ENCODE measurements at regions not wholly inside any gene's neighbourhood (a gene's known extent, or its start where the extent isn't known, plus 50 kb on each side); places are given as distances from the start of the nearest gene placed in this dataset.
"Not testable (repeated sequence)": the region's sequence is repeated elsewhere in the genome, so short reads cannot be mapped to it uniquely, and the experiment has no call there.

DNA sequence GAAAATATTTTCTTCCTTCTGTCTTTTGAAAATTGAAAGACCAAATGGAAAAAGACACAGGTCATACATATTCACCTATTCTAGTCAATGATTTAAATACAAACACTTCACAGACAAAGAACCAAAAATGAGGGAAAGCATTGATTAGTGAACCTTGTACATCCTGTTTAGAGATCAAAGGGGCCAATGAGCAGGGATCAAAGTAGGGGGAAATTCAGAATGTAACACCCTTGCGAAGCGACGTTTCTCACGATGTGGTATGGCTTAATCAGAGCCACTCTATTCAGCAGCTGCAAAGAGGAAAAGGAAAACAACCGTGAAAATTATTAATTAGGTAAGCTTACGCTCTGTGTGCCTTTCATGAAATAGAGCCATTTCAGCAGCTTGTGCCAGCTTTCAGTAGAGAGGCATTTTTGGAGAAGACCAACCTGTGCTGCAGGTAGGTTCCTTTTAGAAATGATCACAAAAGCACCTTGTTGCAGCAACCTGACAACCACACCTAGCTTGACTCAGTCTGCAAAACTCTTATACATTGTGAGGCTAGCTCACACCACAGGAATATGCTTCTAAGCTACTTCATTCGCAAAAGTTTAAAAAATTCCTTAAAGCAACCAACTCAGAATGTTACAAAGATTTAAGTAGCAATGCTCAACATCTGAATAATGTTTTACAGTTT lies 78.0 kb downstream of the DKK1 start:
- Histone ChIP-seq H3K27me3 (ENCODE audit: control insufficient read depth in 3 of 3, insufficient read depth in 3 of 3, low read length in 2 of 3) (no peaks in the 10 kb centered on the region), H3K4me3 (no peak overlapping the region), H3K36me3 (ENCODE audit: control insufficient read depth in 4 of 4, insufficient read depth in 4 of 4, low read length in 4 of 4) (no peaks in the 10 kb centered on the region), H3K4me1 (ENCODE audit: control insufficient read depth in 5 of 5, insufficient read depth in 5 of 5, low read length in 5 of 5) (no peaks in the 10 kb centered on the region), H3K9ac (ENCODE audit: insufficient read depth in 1 of 2, low read length in 2 of 2) (no peak overlapping the region), H3K27ac (ENCODE audit: low read depth in 1 of 2, low read length in 1 of 2) (no peak overlapping the region), H3K9me3 (ENCODE audit: control insufficient read depth in 4 of 4, insufficient read depth in 3 of 4, low read length in 3 of 4) (no peaks in the 10 kb centered on the region)
- TF ChIP-seq, protein P1, sequence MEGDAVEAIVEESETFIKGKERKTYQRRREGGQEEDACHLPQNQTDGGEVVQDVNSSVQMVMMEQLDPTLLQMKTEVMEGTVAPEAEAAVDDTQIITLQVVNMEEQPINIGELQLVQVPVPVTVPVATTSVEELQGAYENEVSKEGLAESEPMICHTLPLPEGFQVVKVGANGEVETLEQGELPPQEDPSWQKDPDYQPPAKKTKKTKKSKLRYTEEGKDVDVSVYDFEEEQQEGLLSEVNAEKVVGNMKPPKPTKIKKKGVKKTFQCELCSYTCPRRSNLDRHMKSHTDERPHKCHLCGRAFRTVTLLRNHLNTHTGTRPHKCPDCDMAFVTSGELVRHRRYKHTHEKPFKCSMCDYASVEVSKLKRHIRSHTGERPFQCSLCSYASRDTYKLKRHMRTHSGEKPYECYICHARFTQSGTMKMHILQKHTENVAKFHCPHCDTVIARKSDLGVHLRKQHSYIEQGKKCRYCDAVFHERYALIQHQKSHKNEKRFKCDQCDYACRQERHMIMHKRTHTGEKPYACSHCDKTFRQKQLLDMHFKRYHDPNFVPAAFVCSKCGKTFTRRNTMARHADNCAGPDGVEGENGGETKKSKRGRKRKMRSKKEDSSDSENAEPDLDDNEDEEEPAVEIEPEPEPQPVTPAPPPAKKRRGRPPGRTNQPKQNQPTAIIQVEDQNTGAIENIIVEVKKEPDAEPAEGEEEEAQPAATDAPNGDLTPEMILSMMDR (IDR thresholded peaks at IDR 0.05; ENCODE audit: control extremely low read depth, extremely low read depth), result no peak
- DNase-seq, result no peak
- 61 to 75% methylated on average over 7 of the region's 7 CpGs for WGBS, 2 donors
- no peak for ATAC-seq (ENCODE audit: insufficient read depth, low FRiP score)

DNA sequence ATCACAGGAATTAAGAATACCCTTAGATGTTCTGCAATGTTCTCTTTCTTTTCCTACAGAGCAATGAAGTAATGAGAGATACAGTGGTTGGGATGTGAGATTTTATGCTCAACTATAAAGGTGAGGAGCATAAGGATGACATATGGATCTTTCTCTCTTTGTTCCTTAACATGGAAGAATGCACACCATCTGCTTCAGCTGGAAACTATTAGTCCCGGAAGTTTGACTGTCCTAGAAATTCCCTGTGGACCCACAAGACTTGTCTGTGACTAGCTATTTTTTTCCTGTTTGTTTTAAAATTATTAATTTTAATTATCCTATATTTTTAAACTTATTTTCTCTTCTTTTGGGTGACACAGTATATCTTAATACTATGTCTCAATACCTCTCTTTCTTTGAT lies 80.2 kb downstream of the DKK1 start:
- no peaks in the 10 kb centered on the region for H3K9me3 ChIP-seq (ENCODE audit: control insufficient read depth in 4 of 4, insufficient read depth in 3 of 4, low read length in 3 of 4)
- H3K4me3 ChIP-seq, result no peak overlapping the region
- H3K4me1 ChIP-seq (ENCODE audit: control insufficient read depth in 5 of 5, insufficient read depth in 5 of 5, low read length in 5 of 5), result no peaks in the 10 kb centered on the region
- TF ChIP-seq, protein P1 (IDR thresholded peaks at IDR 0.05; ENCODE audit: control extremely low read depth, extremely low read depth), result no peak
- 88% methylated on average over 1 of the region's 1 CpG for WGBS, 2 donors
- H3K27ac ChIP-seq (ENCODE audit: low read depth in 1 of 2, low read length in 1 of 2), result no peak overlapping the region
- no peaks in the 10 kb centered on the region for H3K27me3 ChIP-seq (ENCODE audit: control insufficient read depth in 3 of 3, insufficient read depth in 3 of 3, low read length in 2 of 3)
- no peak overlapping the region for H3K9ac ChIP-seq (ENCODE audit: insufficient read depth in 1 of 2, low read length in 2 of 2)
- DNase-seq (no peak), ATAC-seq (ENCODE audit: insufficient read depth, low FRiP score) (no peak)
- no peaks in the 10 kb centered on the region for H3K36me3 ChIP-seq (ENCODE audit: control insufficient read depth in 4 of 4, insufficient read depth in 4 of 4, low read length in 4 of 4)

DNA sequence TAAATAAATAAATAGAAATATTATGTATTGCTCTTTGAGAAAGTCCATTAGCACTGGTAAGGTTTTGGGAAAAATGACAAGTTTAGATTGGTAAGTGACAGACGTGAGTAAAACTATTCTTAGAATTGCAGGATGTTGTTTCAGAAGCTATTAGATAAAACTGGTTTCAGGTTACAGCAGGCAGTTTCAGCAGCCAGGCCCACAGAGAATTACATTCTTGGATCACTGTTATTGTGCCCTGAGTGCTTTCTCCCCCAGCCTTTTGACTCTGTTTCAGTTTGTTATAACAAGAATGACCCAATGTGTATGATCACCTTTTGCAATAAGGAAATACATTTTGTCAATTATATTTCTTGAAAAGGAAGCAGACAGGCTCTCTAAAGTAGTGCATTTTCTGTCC lies 86.5 kb downstream of the DKK1 start:
- 36 to 83% methylated on average over 1 of the region's 1 CpG for WGBS, 2 donors
- ATAC-seq (ENCODE audit: insufficient read depth, low FRiP score) (no peak), DNase-seq (no peak)
- Histone ChIP-seq H3K9ac (ENCODE audit: insufficient read depth in 1 of 2, low read length in 2 of 2) (no peak overlapping the region), H3K4me3 (no peak overlapping the region), H3K4me1 (ENCODE audit: control insufficient read depth in 5 of 5, insufficient read depth in 5 of 5, low read length in 5 of 5) (no peaks in the 10 kb centered on the region), H3K36me3 (ENCODE audit: control insufficient read depth in 4 of 4, insufficient read depth in 4 of 4, low read length in 4 of 4) (no peaks in the 10 kb centered on the region), H3K9me3 (ENCODE audit: control insufficient read depth in 4 of 4, insufficient read depth in 3 of 4, low read length in 3 of 4) (peaks cover 0 to 8% (median 0%) of the 10 kb centered on the region in 4 donors), H3K27me3 (ENCODE audit: control insufficient read depth in 3 of 3, insufficient read depth in 3 of 3, low read length in 2 of 3) (no peaks in the 10 kb centered on the region), H3K27ac (ENCODE audit: low read depth in 1 of 2, low read length in 1 of 2) (no peak overlapping the region)
- TF ChIP-seq, protein P1 (IDR thresholded peaks at IDR 0.05; ENCODE audit: control extremely low read depth, extremely low read depth), result no peak

DNA sequence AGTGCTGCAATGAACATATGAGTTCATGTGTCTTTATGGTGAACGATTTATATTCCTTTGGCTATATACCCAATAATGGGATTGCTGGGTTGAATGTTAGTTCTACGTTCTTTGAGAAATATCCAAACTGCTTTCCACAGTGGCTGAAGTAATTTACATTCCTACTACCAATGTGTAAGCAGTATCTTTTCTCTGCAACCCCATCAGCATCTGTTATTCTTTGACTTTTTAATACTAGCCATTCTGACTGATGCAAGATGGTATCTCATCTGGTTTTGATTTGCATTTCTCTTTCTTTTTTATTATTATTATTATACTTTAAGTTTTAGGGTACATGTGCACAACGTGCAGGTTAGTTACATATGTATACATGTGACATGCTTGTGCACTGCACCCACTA lies 89.7 kb downstream of the DKK1 start:
- H3K9ac ChIP-seq (ENCODE audit: insufficient read depth in 1 of 2, low read length in 2 of 2); H3K9me3 ChIP-seq (ENCODE audit: control insufficient read depth in 4 of 4, insufficient read depth in 3 of 4, low read length in 3 of 4); H3K36me3 ChIP-seq (ENCODE audit: control insufficient read depth in 4 of 4, insufficient read depth in 4 of 4, low read length in 4 of 4); H3K4me3 ChIP-seq; H3K4me1 ChIP-seq (ENCODE audit: control insufficient read depth in 5 of 5, insufficient read depth in 5 of 5, low read length in 5 of 5); ATAC-seq (ENCODE audit: insufficient read depth, low FRiP score); H3K27me3 ChIP-seq (ENCODE audit: control insufficient read depth in 3 of 3, insufficient read depth in 3 of 3, low read length in 2 of 3); DNase-seq; H3K27ac ChIP-seq (ENCODE audit: low read depth in 1 of 2, low read length in 1 of 2): not testable (repeated sequence)
- WGBS, 2 donors, result 88 to 90% methylated on average over 3 of the region's 3 CpGs

Measured in lung (tissue), 11 donors.